Mucosa of descending colon (tissue), 3 donors: ENCODE measurements at regions not wholly inside any gene's neighbourhood (a gene's known extent, or its start where the extent isn't known, plus 50 kb on each side); places are given as distances from the start of the nearest gene placed in this dataset.

ENCODE experiments used
- ATAC-seq: fragments of 200-7000 bp; cut with Tn5 transposase; one replicate; pipeline ENCODE4 v1.9.1; 2020; ENCODE audit warnings: mild to moderate bottlenecking, moderate library complexity
- DNase-seq, 3 donors: peaks; one replicate each; pipeline ENCODE4 v3.0.0-alpha.2; 2020
- H3K36me3 ChIP-seq: fragments of 200-600 bp; one replicate; pipeline ENCODE4 v1.8.0; 2021; ENCODE audit warnings: low read depth, mild to moderate bottlenecking
- H3K4me1 ChIP-seq: fragments of 200-600 bp; one replicate; pipeline ENCODE4 v1.8.0; 2021; ENCODE audit warnings: low read depth, mild to moderate bottlenecking
- H3K4me3 ChIP-seq: fragments of 200-600 bp; one replicate; pipeline ENCODE4 v1.8.0; 2021; ENCODE audit warnings: mild to moderate bottlenecking
- H3K9me3 ChIP-seq: fragments of 200-600 bp; one replicate; pipeline ENCODE4 v1.8.0; 2021; ENCODE audit warnings: mild to moderate bottlenecking
- intact Hi-C, 2 donors: fragments of 100-400 bp; cut with DNase I in 1 of 2; cut with micrococcal nuclease in 1 of 2; formaldehyde crosslinking; loops; one replicate each; pipeline versions ENCODE4 v1.11.0 to v1.11.1; 2022; cut with DNase I, micrococcal nuclease
- TF ChIP-seq, protein P1 (sequence below): fragments of 200-600 bp; IDR thresholded peaks from one replicate; pipeline ENCODE4 v1.8.0; 2022; ENCODE audit warnings: antibody characterized with exemption, mild to moderate bottlenecking
- donor health status: DM: no; HTN: no; CAD: no; lungs with moderate emphysema.
- donor health status: DM: no; HTN: no; CAD: no.
- donor health status: DM: no; HTN: yes; CAD: no.

DNA sequence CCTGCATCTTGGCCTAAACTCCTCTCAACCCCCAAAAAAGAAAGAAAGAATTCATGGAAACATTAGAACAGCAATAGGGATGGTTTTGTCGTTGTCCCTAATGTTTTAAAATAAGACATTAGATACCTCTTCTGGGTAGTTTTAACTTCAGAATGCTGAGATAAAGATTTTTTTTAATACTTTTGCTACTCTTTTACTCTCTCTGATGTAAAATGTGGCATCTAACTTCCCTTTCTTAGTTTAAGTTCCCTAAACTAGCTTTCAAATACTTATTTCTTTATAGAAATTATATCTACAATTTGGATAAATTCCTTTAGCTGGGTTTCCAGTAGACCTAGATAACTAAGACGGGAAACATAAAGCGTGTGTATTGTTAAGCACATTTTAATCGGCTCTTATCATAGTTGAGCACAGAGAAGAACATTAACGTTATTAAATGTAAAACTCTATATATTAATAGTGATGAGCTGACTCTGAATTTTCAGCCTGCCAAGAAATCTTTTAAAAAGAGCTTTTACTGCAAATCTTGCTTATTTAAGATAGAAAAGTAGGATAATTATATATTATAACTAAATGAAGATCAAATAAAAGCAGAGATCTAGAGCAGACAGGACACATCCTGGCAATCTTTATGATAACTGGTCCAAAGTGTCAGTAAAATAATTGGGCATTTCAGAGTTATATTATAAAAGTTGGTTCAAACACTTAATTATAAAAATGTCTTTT lies 183.2 kb downstream of the CYB561 start:
- ATAC-seq = no peak
- H3K4me3 ChIP-seq = no peak overlapping the region
- no peak for DNase-seq
- no peaks in the 10 kb centered on the region for H3K9me3 ChIP-seq
- TF ChIP-seq, protein P1, sequence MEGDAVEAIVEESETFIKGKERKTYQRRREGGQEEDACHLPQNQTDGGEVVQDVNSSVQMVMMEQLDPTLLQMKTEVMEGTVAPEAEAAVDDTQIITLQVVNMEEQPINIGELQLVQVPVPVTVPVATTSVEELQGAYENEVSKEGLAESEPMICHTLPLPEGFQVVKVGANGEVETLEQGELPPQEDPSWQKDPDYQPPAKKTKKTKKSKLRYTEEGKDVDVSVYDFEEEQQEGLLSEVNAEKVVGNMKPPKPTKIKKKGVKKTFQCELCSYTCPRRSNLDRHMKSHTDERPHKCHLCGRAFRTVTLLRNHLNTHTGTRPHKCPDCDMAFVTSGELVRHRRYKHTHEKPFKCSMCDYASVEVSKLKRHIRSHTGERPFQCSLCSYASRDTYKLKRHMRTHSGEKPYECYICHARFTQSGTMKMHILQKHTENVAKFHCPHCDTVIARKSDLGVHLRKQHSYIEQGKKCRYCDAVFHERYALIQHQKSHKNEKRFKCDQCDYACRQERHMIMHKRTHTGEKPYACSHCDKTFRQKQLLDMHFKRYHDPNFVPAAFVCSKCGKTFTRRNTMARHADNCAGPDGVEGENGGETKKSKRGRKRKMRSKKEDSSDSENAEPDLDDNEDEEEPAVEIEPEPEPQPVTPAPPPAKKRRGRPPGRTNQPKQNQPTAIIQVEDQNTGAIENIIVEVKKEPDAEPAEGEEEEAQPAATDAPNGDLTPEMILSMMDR = no peak
- H3K4me1 ChIP-seq = no peaks in the 10 kb centered on the region
- H3K36me3 ChIP-seq = no peaks in the 10 kb centered on the region
- intact Hi-C loops = no loop called here

DNA sequence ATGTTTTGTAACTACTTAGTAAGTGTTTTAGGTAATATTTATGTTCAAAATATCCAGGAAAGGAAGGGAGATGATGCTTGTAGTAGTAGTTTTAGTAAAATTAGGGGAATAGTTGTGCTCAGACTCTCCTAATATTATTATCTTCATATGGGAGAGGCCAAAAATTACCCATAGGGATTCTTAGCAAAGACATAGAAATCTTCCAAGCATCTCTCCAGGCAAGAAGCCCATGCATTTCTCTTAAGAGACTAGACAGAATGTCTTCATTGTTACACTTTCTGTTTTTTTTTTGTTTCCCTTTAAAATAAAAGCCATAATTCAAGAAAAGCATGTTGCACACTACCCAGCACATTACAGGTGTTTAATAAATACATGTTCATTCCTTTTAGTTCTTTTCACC lies 180.6 kb downstream of the CYB561 start:
- TF ChIP-seq, protein P1 = no peak
- no peak for ATAC-seq
- intact Hi-C loops = no loop called here
- H3K36me3 ChIP-seq = no peaks in the 10 kb centered on the region
- H3K9me3 ChIP-seq = no peaks in the 10 kb centered on the region
- no peak overlapping the region for H3K4me3 ChIP-seq
- no peaks in the 10 kb centered on the region for H3K4me1 ChIP-seq
- DNase-seq = no peak

DNA sequence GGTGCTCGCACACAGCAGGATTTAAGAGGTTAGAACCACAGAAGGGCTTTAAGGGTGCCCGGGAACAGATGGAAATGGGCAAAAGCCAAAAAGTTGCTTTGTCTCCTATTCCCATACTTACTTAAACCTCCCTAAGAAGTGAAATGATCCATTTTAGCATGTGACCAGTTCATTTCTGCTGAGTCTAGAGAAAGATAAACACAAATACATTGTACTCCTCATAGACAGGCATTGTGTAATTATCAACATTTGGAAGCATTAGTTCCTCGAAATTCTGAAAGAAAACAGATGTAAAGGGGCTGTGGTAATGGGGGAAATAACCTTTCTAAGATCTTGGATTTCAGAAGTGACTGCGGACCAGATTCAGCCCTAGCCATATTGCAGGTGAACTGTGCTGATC lies 178.3 kb downstream of the CYB561 start:
- H3K4me3 ChIP-seq = no peak overlapping the region
- DNase-seq (no peak), ATAC-seq (no peak)
- H3K4me1 ChIP-seq = no peaks in the 10 kb centered on the region
- H3K9me3 ChIP-seq = no peaks in the 10 kb centered on the region
- TF ChIP-seq, protein P1 = no peak
- intact Hi-C loops = no loop called here
- H3K36me3 ChIP-seq = no peaks in the 10 kb centered on the region

DNA sequence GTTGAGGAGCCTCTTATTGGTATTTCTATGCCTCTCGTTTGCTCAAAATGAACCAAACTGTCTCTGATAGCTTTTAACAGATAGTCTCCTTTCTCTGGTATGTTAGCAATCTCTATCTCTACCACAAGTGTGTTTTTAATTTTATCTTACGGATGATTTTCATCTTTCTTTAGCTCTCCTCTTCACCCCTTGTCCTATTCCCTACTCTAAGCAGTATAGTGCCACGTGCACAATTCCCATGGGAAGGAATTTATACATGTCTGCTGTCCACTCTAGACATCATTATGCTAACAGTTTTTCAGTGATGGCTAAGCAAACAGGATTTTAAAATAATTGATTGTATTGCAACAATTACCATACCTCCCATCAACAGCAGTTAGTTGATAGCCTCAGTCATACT lies 177.3 kb downstream of the CYB561 start:
- Histone ChIP-seq H3K36me3 (no peaks in the 10 kb centered on the region), H3K4me3 (no peak overlapping the region), H3K4me1 (no peaks in the 10 kb centered on the region), H3K9me3 (no peaks in the 10 kb centered on the region)
- intact Hi-C loops = no loop called here
- ATAC-seq (no peak), DNase-seq (no peak)
- TF ChIP-seq, protein P1 = no peak

DNA sequence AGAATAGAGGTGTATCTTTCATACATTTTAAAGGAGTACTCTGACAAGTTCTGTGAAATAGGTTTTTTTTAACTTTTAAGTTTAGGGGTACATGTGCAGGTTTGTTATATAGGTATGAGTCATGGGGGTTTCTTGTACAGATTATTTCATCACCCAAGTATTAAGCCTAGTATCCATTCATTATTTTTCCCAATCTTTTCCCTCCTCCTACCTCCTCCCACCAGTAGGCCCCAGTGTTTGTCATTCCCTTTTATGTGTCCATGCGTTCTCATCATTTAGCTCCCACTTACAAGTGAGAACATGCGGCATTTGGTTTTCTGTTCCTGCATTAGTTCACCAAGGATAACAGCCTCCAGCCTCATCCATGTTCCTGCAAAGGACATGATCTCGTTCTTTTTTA lies 175.5 kb downstream of the CYB561 start:
- no peaks in the 10 kb centered on the region for H3K36me3 ChIP-seq
- no peaks in the 10 kb centered on the region for H3K4me1 ChIP-seq
- H3K9me3 ChIP-seq = no peaks in the 10 kb centered on the region
- no peak overlapping the region for H3K4me3 ChIP-seq
- ATAC-seq (no peak), DNase-seq (no peak)
- TF ChIP-seq, protein P1 = no peak
- intact Hi-C loops = no loop called here

DNA sequence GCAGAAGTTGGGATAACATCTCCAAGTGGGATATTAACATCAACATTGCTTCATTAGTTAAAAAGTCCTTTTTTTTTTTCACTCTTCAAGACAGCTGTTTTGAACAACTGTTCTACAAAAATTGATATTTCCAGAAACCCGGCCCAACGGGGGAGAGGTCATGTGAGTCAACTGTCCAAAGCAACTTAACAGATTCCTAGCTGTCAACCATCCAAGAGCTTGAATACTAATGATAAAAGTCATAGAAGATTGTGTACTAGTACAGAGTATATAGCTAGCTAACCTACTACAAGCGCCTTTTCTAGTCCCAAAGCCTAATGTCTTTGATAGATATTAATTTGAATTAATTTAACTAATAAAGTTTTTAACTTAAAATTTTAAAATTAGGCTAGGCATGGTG lies 172.0 kb downstream of the CYB561 start:
- no peaks in the 10 kb centered on the region for H3K9me3 ChIP-seq
- no peaks in the 10 kb centered on the region for H3K4me1 ChIP-seq
- DNase-seq (no peak), ATAC-seq (no peak)
- H3K36me3 ChIP-seq = no peaks in the 10 kb centered on the region
- H3K4me3 ChIP-seq = no peak overlapping the region
- TF ChIP-seq, protein P1 = no peak
- intact Hi-C loops = no loop called here
